CD8-positive, alpha-beta memory T cell (primary cell): ENCODE measurements at regions not wholly inside any gene's neighbourhood (a gene's known extent, or its start where the extent isn't known, plus 50 kb on each side); places are given as distances from the start of the nearest gene placed in this dataset.

Experiments
- CTCF ChIA-PET: fragments of 350-600 bp; sonication (Branson Sonifier 250); formaldehyde crosslinking; loops from one replicate; lab custom pipeline; 2021; ENCODE audit warnings: antibody characterized with exemption; lab: Charles Lee
- POLR2A ChIA-PET: fragments of 350-600 bp; sonication (Branson Sonifier 250); formaldehyde crosslinking; loops from one replicate; lab custom pipeline; 2021; ENCODE audit warnings: antibody characterized with exemption; lab: Charles Lee
- DNase-seq, 5 donors: peaks; one replicate each; pipeline versions ENCODE4 v3.0.0 to v3.0.0-alpha.2; 2020 to 2022; ENCODE audit warnings: mixed read lengths in 1 of 5
- H3K27ac ChIP-seq: one replicate; pipeline ENCODE4 v1.7.0; 2013; ENCODE audit warnings: low read depth, mild to moderate bottlenecking, low read length, moderate library complexity
- H3K27me3 ChIP-seq: 2 replicates; pipeline ENCODE4 v1.7.0; 2013; ENCODE audit warnings: low read length, mild to moderate bottlenecking; ENCODE audit not compliant: insufficient read depth, poor library complexity, severe bottlenecking
- H3K36me3 ChIP-seq: 2 replicates; pipeline ENCODE4 v1.7.0; 2013; ENCODE audit warnings: mild to moderate bottlenecking, low read length, moderate library complexity; ENCODE audit not compliant: insufficient read depth
- H3K4me1 ChIP-seq: 2 replicates; pipeline ENCODE4 v1.7.0; 2013; ENCODE audit warnings: mild to moderate bottlenecking, low read length, moderate library complexity; ENCODE audit not compliant: insufficient read depth
- H3K4me3 ChIP-seq: 2 replicates; pipeline ENCODE4 v1.7.0; 2013; ENCODE audit warnings: mild to moderate bottlenecking, low read length
- H3K9me3 ChIP-seq: 2 replicates; pipeline ENCODE4 v1.7.0; 2013; ENCODE audit warnings: mild to moderate bottlenecking, low read length
- H3K27ac Mint-ChIP-seq, 8 donors: one replicate each; pipeline ENCODE4 v1.8.0; 2020 to 2021; ENCODE audit warnings: mixed read lengths in 8 of 8, mild to moderate bottlenecking in 6 of 8, inconsistent platforms in 3 of 8, moderate library complexity in 3 of 8
- H3K27me3 Mint-ChIP-seq, 2 donors: one replicate each; pipeline ENCODE4 v1.8.0; 2020 to 2021; ENCODE audit warnings: mixed read lengths in 2 of 2, mild to moderate bottlenecking in 1 of 2, moderate library complexity in 1 of 2
- H3K36me3 Mint-ChIP-seq, 3 donors: one replicate each; pipeline ENCODE4 v1.8.0; 2020 to 2021; ENCODE audit warnings: mixed read lengths in 3 of 3, inconsistent platforms in 1 of 3, mild to moderate bottlenecking in 1 of 3
- H3K4me1 Mint-ChIP-seq, 3 donors: one replicate each; pipeline ENCODE4 v1.8.0; 2020 to 2021; ENCODE audit warnings: mixed read lengths in 3 of 3, inconsistent platforms in 1 of 3, mild to moderate bottlenecking in 1 of 3
- H3K4me3 Mint-ChIP-seq, 7 donors: one replicate each; pipeline ENCODE4 v1.8.0; 2020 to 2021; ENCODE audit warnings: mixed read lengths in 7 of 7, mild to moderate bottlenecking in 6 of 7, moderate library complexity in 4 of 7, inconsistent platforms in 2 of 7
- H3K9me3 Mint-ChIP-seq, 5 donors: one replicate each; pipeline ENCODE4 v1.8.0; 2020 to 2022; ENCODE audit warnings: mixed read lengths in 5 of 5, mild to moderate bottlenecking in 3 of 5, moderate library complexity in 2 of 5, inconsistent platforms in 1 of 5

GRCh38 chr2:230642966-230643365 lies 69.7 kb upstream of the CAB39 start:
- Histone ChIP-seq H3K9me3 (no peaks in the 10 kb centered on the region), H3K27me3 (no peaks in the 10 kb centered on the region), H3K36me3 (no peaks in the 10 kb centered on the region), H3K27ac (no peak overlapping the region), H3K4me3 (no peak overlapping the region), H3K4me1 (peaks cover 24% of the 10 kb centered on the region)
- ChIA-PET CTCF (interaction anchor here (0.5 to 1.6 kb wide), 2 partner anchors 71 to 91 kb away, joined by 3 to 9 read pairs; no protein-coding TSS in a partner anchor), POLR2A (interaction anchor here (0.8 to 1.6 kb wide), 2 partner anchors 17 to 90 kb away, joined by 3 to 5 read pairs; no protein-coding TSS in a partner anchor)
- Mint-ChIP-seq H3K9me3 (no peaks in the 10 kb centered on the region), H3K36me3 (no peaks in the 10 kb centered on the region), H3K27ac (peak overlapping the region in 7 of 8 donors; percentile 26 to 97 (median 90)), H3K4me1 (peaks cover 18 to 29% (median 24%) of the 10 kb centered on the region in 3 donors), H3K27me3 (no peaks in the 10 kb centered on the region), H3K4me3 (peak overlapping the region in 3 of 7 donors; percentile 24 to 49 (median 37))
- DNase-seq, result no peak

GRCh38 chr2:230643576-230644291 lies 68.9 kb upstream of the CAB39 start:
- Mint-ChIP-seq H3K4me1 (peaks cover 18 to 29% (median 24%) of the 10 kb centered on the region in 3 donors), H3K4me3 (peak overlapping the region in 6 of 7 donors; percentile 49 to 71 (median 66)), H3K27ac (peak overlapping the region; percentile 80 to 97 (median 90)), H3K36me3 (no peaks in the 10 kb centered on the region), H3K9me3 (no peaks in the 10 kb centered on the region), H3K27me3 (no peaks in the 10 kb centered on the region)
- peak in 3 of 5 donors; percentile 22 to 58 (median 51) for DNase-seq
- H3K36me3 ChIP-seq, result no peaks in the 10 kb centered on the region
- ChIA-PET POLR2A (interaction anchor here (0.7 to 1.6 kb wide), 4 partner anchors 16 to 145 kb away, joined by 3 to 5 read pairs (median 4); no protein-coding TSS in a partner anchor), CTCF (interaction anchor here (0.5 to 2.3 kb wide), 7 partner anchors 14 to 155 kb away, joined by 3 to 9 read pairs (median 4); no protein-coding TSS in a partner anchor)
- H3K27me3 ChIP-seq, result no peaks in the 10 kb centered on the region
- no peak overlapping the region for H3K27ac ChIP-seq
- peak overlapping the region; percentile 15 for H3K4me3 ChIP-seq
- no peaks in the 10 kb centered on the region for H3K9me3 ChIP-seq
- H3K4me1 ChIP-seq, result peaks cover 24% of the 10 kb centered on the region

- H3K36me3 ChIP-seq, result no peaks in the 10 kb centered on the region
- Mint-ChIP-seq H3K4me3 (peak overlapping the region in 4 of 7 donors; percentile 49 to 71 (median 66)), H3K36me3 (no peaks in the 10 kb centered on the region), H3K4me1 (peaks cover 18 to 29% (median 24%) of the 10 kb centered on the region in 3 donors), H3K27me3 (no peaks in the 10 kb centered on the region), H3K9me3 (no peaks in the 10 kb centered on the region), H3K27ac (peak overlapping the region; percentile 80 to 97 (median 90))
- H3K27me3 ChIP-seq, result no peaks in the 10 kb centered on the region
- no peak for DNase-seq
- H3K4me1 ChIP-seq, result peaks cover 24% of the 10 kb centered on the region
- H3K4me3 ChIP-seq, result no peak overlapping the region
- ChIA-PET POLR2A (interaction anchor here (0.7 to 1.6 kb wide), 3 partner anchors 16 to 144 kb away, joined by 3 to 5 read pairs (median 5); no protein-coding TSS in a partner anchor), CTCF (interaction anchor here (0.9 to 2.3 kb wide), 6 partner anchors 14 to 154 kb away, joined by 3 to 9 read pairs (median 4); no protein-coding TSS in a partner anchor)
- no peaks in the 10 kb centered on the region for H3K9me3 ChIP-seq
- H3K27ac ChIP-seq, result no peak overlapping the region
These were observed 68.2 kb upstream of the CAB39 start for GRCh38 chr2:230644356-230644935.

GRCh38 chr2:230648356-230648755 lies 64.3 kb upstream of the CAB39 start:
- Histone ChIP-seq H3K27ac (no peak overlapping the region), H3K9me3 (no peaks in the 10 kb centered on the region), H3K36me3 (no peaks in the 10 kb centered on the region), H3K27me3 (no peaks in the 10 kb centered on the region), H3K4me3 (no peak overlapping the region), H3K4me1 (peaks cover 17% of the 10 kb centered on the region)
- ChIA-PET CTCF (no interaction called here), POLR2A (interaction anchor here (0.5 kb wide), 1 partner anchor 30 kb away, joined by 3 read pairs; no protein-coding TSS in a partner anchor)
- Mint-ChIP-seq H3K4me1 (peaks cover 13 to 25% (median 24%) of the 10 kb centered on the region in 3 donors), H3K4me3 (no peak overlapping the region), H3K9me3 (peaks cover 0 to 2% (median 0%) of the 10 kb centered on the region in 5 donors), H3K27ac (no peak overlapping the region), H3K36me3 (peaks cover 0 to 2% (median 0%) of the 10 kb centered on the region in 3 donors), H3K27me3 (no peaks in the 10 kb centered on the region)
- DNase-seq, result no peak

GRCh38 chr2:230650585-230651137 lies 62.0 kb upstream of the CAB39 start:
- H3K4me3 ChIP-seq, result no peak overlapping the region
- no peak for DNase-seq
- Mint-ChIP-seq H3K36me3 (peaks cover 0 to 2% (median 0%) of the 10 kb centered on the region in 3 donors), H3K4me3 (no peak overlapping the region), H3K9me3 (peaks cover 0 to 2% (median 0%) of the 10 kb centered on the region in 5 donors), H3K4me1 (peaks cover 15 to 27% (median 25%) of the 10 kb centered on the region in 3 donors), H3K27ac (peak overlapping the region in 1 of 8 donors; percentile 1), H3K27me3 (no peaks in the 10 kb centered on the region)
- no peaks in the 10 kb centered on the region for H3K4me1 ChIP-seq
- H3K27ac ChIP-seq, result no peak overlapping the region
- POLR2A ChIA-PET, result no interaction called here
- H3K27me3 ChIP-seq, result no peaks in the 10 kb centered on the region
- no peaks in the 10 kb centered on the region for H3K36me3 ChIP-seq
- CTCF ChIA-PET, result no interaction called here
- H3K9me3 ChIP-seq, result no peaks in the 10 kb centered on the region

GRCh38 chr2:230654057-230654456 lies 58.6 kb upstream of the CAB39 start:
- ChIA-PET POLR2A (no interaction called here), CTCF (no interaction called here)
- no peak overlapping the region for H3K4me3 ChIP-seq
- no peak overlapping the region for H3K27ac ChIP-seq
- peaks cover 0 to 2% (median 0%) of the 10 kb centered on the region in 3 donors for H3K36me3 Mint-ChIP-seq
- H3K27me3 ChIP-seq, result no peaks in the 10 kb centered on the region
- H3K27ac Mint-ChIP-seq, result peak overlapping the region; percentile 16 to 87 (median 83)
- H3K27me3 Mint-ChIP-seq, result no peaks in the 10 kb centered on the region
- H3K9me3 Mint-ChIP-seq, result peaks cover 0 to 2% (median 0%) of the 10 kb centered on the region in 5 donors
- H3K4me3 Mint-ChIP-seq, result peak overlapping the region in 6 of 7 donors; percentile 56 to 86 (median 75)
- H3K4me1 ChIP-seq, result peaks cover 26% of the 10 kb centered on the region
- DNase-seq, result no peak
- no peaks in the 10 kb centered on the region for H3K36me3 ChIP-seq
- H3K4me1 Mint-ChIP-seq, result peaks cover 42 to 58% (median 54%) of the 10 kb centered on the region in 3 donors
- no peaks in the 10 kb centered on the region for H3K9me3 ChIP-seq

GRCh38 chr2:230657462-230657861 lies 55.2 kb upstream of the CAB39 start:
- no peak for DNase-seq
- no peaks in the 10 kb centered on the region for H3K36me3 ChIP-seq
- H3K36me3 Mint-ChIP-seq, result peaks cover 0 to 2% (median 0%) of the 10 kb centered on the region in 3 donors
- peak overlapping the region in 7 of 8 donors; percentile 51 to 88 (median 77) for H3K27ac Mint-ChIP-seq
- POLR2A ChIA-PET, result no interaction called here
- CTCF ChIA-PET, result interaction anchor here (1.1 kb wide), 1 partner anchor 13 kb away, joined by 4 read pairs; no protein-coding TSS in a partner anchor
- H3K27me3 Mint-ChIP-seq, result no peaks in the 10 kb centered on the region
- peaks cover 71 to 81% (median 79%) of the 10 kb centered on the region in 3 donors for H3K4me1 Mint-ChIP-seq
- H3K9me3 Mint-ChIP-seq, result no peaks in the 10 kb centered on the region
- peak overlapping the region in 5 of 7 donors; percentile 10 to 85 (median 36) for H3K4me3 Mint-ChIP-seq
- peaks cover 60% of the 10 kb centered on the region for H3K4me1 ChIP-seq
- H3K27ac ChIP-seq, result peak overlapping the region; percentile 78
- H3K27me3 ChIP-seq, result no peaks in the 10 kb centered on the region
- H3K9me3 ChIP-seq, result no peaks in the 10 kb centered on the region
- H3K4me3 ChIP-seq, result no peak overlapping the region
